HG02884 (cell line): ENCODE measurements at regions not wholly inside any gene's neighbourhood (a gene's known extent, or its start where the extent isn't known, plus 50 kb on each side); places are given as distances from the start of the nearest gene placed in this dataset.
"Not testable (repeated sequence)": the region's sequence is repeated elsewhere in the genome, so short reads cannot be mapped to it uniquely, and the experiment has no call there.

Experiments
- ATAC-seq: cut with Tn5 transposase; IDR thresholded peaks from one replicate; pipeline ENCODE4 v1.9.1; 2021; ENCODE audit warnings: mild to moderate bottlenecking, moderate library complexity; ENCODE audit not compliant: unreplicated experiment

- ATAC-seq: no peak
These were observed 490.0 kb upstream of the TBL1XR1 start for GRCh38 chr3:177687291-177687690.

- ATAC-seq: no peak
These were observed 490.9 kb upstream of the TBL1XR1 start for GRCh38 chr3:177688152-177688551.

GRCh38 chr3:177689077-177689476 is 491.8 kb upstream of the TBL1XR1 start:
- ATAC-seq: no peak

- no peak for ATAC-seq
These were observed 492.6 kb upstream of the TBL1XR1 start for GRCh38 chr3:177689869-177690268.

- ATAC-seq: no peak
These were observed 493.0 kb upstream of the TBL1XR1 start for GRCh38 chr3:177690306-177690705.

- no peak for ATAC-seq
These were observed 495.2 kb upstream of the TBL1XR1 start for GRCh38 chr3:177692304-177692975.

- ATAC-seq: no peak
These were observed 496.5 kb upstream of the TBL1XR1 start for GRCh38 chr3:177693616-177694264.

- no peak for ATAC-seq
These were observed 497.0 kb upstream of the TBL1XR1 start for GRCh38 chr3:177694316-177694715.

- ATAC-seq: no peak
These were observed 497.7 kb upstream of the TBL1XR1 start for GRCh38 chr3:177694951-177695350.

GRCh38 chr3:177700117-177700516 is 502.8 kb upstream of the TBL1XR1 start:
- no peak for ATAC-seq

GRCh38 chr3:177703788-177704187 is 506.5 kb upstream of the TBL1XR1 start:
- ATAC-seq: no peak

- ATAC-seq: no peak
These were observed 508.9 kb upstream of the TBL1XR1 start for GRCh38 chr3:177705976-177706823.

GRCh38 chr3:177709470-177709869 is 512.2 kb upstream of the TBL1XR1 start:
- not testable (repeated sequence) for ATAC-seq

- ATAC-seq: no peak
These were observed 513.2 kb upstream of the TBL1XR1 start for GRCh38 chr3:177710506-177710905.

GRCh38 chr3:177711637-177712036 is 514.4 kb upstream of the TBL1XR1 start:
- ATAC-seq: no peak

GRCh38 chr3:177713928-177714900 is 516.9 kb upstream of the TBL1XR1 start:
- no peak for ATAC-seq

- ATAC-seq: no peak
These were observed 517.7 kb upstream of the TBL1XR1 start for GRCh38 chr3:177714945-177715344.

GRCh38 chr3:177715980-177716379 is 518.7 kb upstream of the TBL1XR1 start:
- ATAC-seq: no peak

- ATAC-seq: not testable (repeated sequence)
These were observed 523.6 kb upstream of the TBL1XR1 start for GRCh38 chr3:177720927-177721326.
